H9 (cell line): ENCODE measurements at regions not wholly inside any gene's neighbourhood (a gene's known extent, or its start where the extent isn't known, plus 50 kb on each side); places are given as distances from the start of the nearest gene placed in this dataset.

Source experiments
- DNase-seq: peaks from one replicate; pipeline ENCODE4 v3.0.0-alpha.2; 2017
- H2AFZ ChIP-seq: one replicate; pipeline ENCODE4 v1.6.1; 2013; ENCODE audit warnings: mild to moderate bottlenecking, low read length, control low read depth, moderate library complexity
- H2AK5ac ChIP-seq: 2 replicates; pipeline ENCODE4 v1.6.1; 2013; ENCODE audit warnings: low read length, control low read depth, mixed read lengths; ENCODE audit not compliant: insufficient read length
- H2BK120ac ChIP-seq: one replicate; pipeline ENCODE4 v1.6.1; 2013; ENCODE audit warnings: low read depth, mild to moderate bottlenecking, low read length, control low read depth, inconsistent platforms; ENCODE audit not compliant: poor library complexity, severe bottlenecking
- H2BK12ac ChIP-seq: 2 replicates; pipeline ENCODE4 v1.6.1; 2013; ENCODE audit warnings: low read length, control low read depth, mixed read lengths, low read depth; ENCODE audit not compliant: insufficient read length
- H2BK15ac ChIP-seq: 2 replicates; pipeline ENCODE4 v1.6.1; 2013; ENCODE audit warnings: low read depth, low read length, control low read depth
- H2BK20ac ChIP-seq: one replicate; pipeline ENCODE4 v1.6.1; 2013; ENCODE audit warnings: low read depth, mild to moderate bottlenecking, low read length, control low read depth, inconsistent platforms; ENCODE audit not compliant: poor library complexity, severe bottlenecking
- H2BK5ac ChIP-seq: 2 replicates; pipeline ENCODE4 v1.6.1; 2013; ENCODE audit warnings: low read length, control low read depth, mixed read lengths; ENCODE audit not compliant: insufficient read length
- H3K14ac ChIP-seq: 2 replicates; pipeline ENCODE4 v1.6.1; 2013; ENCODE audit warnings: low read length, control low read depth; ENCODE audit not compliant: insufficient read depth
- H3K18ac ChIP-seq: 2 replicates; pipeline ENCODE4 v1.6.1; 2013; ENCODE audit warnings: low read depth, mild to moderate bottlenecking, mixed read lengths, low read length, control low read depth; ENCODE audit not compliant: insufficient read length
- H3K23ac ChIP-seq: 2 replicates; pipeline ENCODE4 v1.6.1; 2013; ENCODE audit warnings: low read length, control low read depth, mixed read lengths, low read depth; ENCODE audit not compliant: insufficient read length
- H3K23me2 ChIP-seq: 2 replicates; pipeline ENCODE4 v1.6.1; 2013; ENCODE audit warnings: low read depth, mild to moderate bottlenecking, mixed read lengths, low read length, control low read depth; ENCODE audit not compliant: insufficient read length, poor library complexity, severe bottlenecking
- H3K27ac ChIP-seq: 2 replicates; pipeline ENCODE4 v1.5.1; 2013; ENCODE audit warnings: low read length, control low read depth, mixed read lengths, low read depth; ENCODE audit not compliant: insufficient read length
- H3K27me3 ChIP-seq: 2 replicates; pipeline ENCODE4 v1.6.1; 2013; ENCODE audit warnings: low read length, control low read depth, inconsistent platforms; ENCODE audit not compliant: insufficient read depth
- H3K4ac ChIP-seq: 2 replicates; pipeline ENCODE4 v1.6.1; 2013; ENCODE audit warnings: low read depth, mild to moderate bottlenecking, control low read depth, inconsistent platforms, low read length, moderate library complexity
- H3K4me1 ChIP-seq: 2 replicates; pipeline ENCODE4 v1.6.1; 2013; ENCODE audit warnings: low read length, control low read depth, inconsistent platforms; ENCODE audit not compliant: insufficient read depth
- H3K4me2 ChIP-seq: 2 replicates; pipeline ENCODE4 v1.6.1; 2013; ENCODE audit warnings: low read length, control low read depth, mixed read lengths; ENCODE audit not compliant: insufficient read length, insufficient read depth
- H3K56ac ChIP-seq: 2 replicates; pipeline ENCODE4 v1.6.1; 2013; ENCODE audit warnings: low read depth, mild to moderate bottlenecking, mixed read lengths, low read length, control low read depth; ENCODE audit not compliant: insufficient read length
- H3K79me1 ChIP-seq: 2 replicates; pipeline ENCODE4 v1.6.1; 2013; ENCODE audit warnings: low read depth, mild to moderate bottlenecking, moderate library complexity, low read length, control low read depth, inconsistent platforms; ENCODE audit not compliant: insufficient read depth, poor library complexity, severe bottlenecking
- H3K79me2 ChIP-seq: 2 replicates; pipeline ENCODE4 v1.6.1; 2013; ENCODE audit warnings: low read length, control low read depth, inconsistent platforms; ENCODE audit not compliant: insufficient read depth
- H3K9ac ChIP-seq: 2 replicates; pipeline ENCODE4 v1.6.1; 2013; ENCODE audit warnings: low read length, control low read depth, mixed read lengths; ENCODE audit not compliant: insufficient read length; ENCODE audit errors: extremely low read depth
- H3K9me3 ChIP-seq: one replicate; pipeline ENCODE4 v1.6.1; 2013; ENCODE audit warnings: low read depth, low read length, inconsistent platforms; ENCODE audit not compliant: control insufficient read depth
- H3T11ph ChIP-seq: one replicate; pipeline ENCODE4 v1.6.1; 2013; ENCODE audit warnings: mild to moderate bottlenecking, low read length, control low read depth, inconsistent platforms
- H4K20me1 ChIP-seq: one replicate; pipeline ENCODE4 v1.6.1; 2013; ENCODE audit not compliant: control insufficient read depth, insufficient read length, insufficient read depth
- H4K5ac ChIP-seq: 2 replicates; pipeline ENCODE4 v1.6.1; 2013; ENCODE audit warnings: low read depth, mild to moderate bottlenecking, mixed read lengths, low read length, control low read depth; ENCODE audit not compliant: insufficient read length
- H4K8ac ChIP-seq: replicated peaks from 2 replicates; pipeline ENCODE4 v1.6.1; 2013; ENCODE audit warnings: low read length, control low read depth, mixed read lengths, low read depth; ENCODE audit not compliant: insufficient read length
- H4K91ac ChIP-seq: 2 replicates; pipeline ENCODE4 v1.6.1; 2013; ENCODE audit warnings: low read depth, mild to moderate bottlenecking, moderate library complexity, mixed read lengths, low read length, control low read depth; ENCODE audit not compliant: insufficient read length
- H3K27ac Mint-ChIP-seq, 3 experiments: 2 replicates in 2 of 3; 3 replicates in 1 of 3; pipeline ENCODE4 v1.8.0; 2020 to 2021; ENCODE audit warnings: mixed read lengths in 3 of 3, mild to moderate bottlenecking in 1 of 3, moderate library complexity in 1 of 3
- H3K27me3 Mint-ChIP-seq: 2 replicates; pipeline ENCODE4 v1.8.0; 2021; ENCODE audit warnings: low read depth, mild to moderate bottlenecking, moderate library complexity, mixed read lengths
- H3K36me3 Mint-ChIP-seq, 3 experiments: 2 replicates in 2 of 3; 3 replicates in 1 of 3; pipeline ENCODE4 v1.8.0; 2020 to 2021; ENCODE audit warnings: low read depth in 3 of 3, mixed read lengths in 3 of 3; ENCODE audit not compliant: insufficient read depth in 1 of 3
- H3K4me1 Mint-ChIP-seq, 2 experiments: 2 replicates each; pipeline ENCODE4 v1.8.0; 2020; ENCODE audit warnings: mixed read lengths in 2 of 2
- H3K4me3 Mint-ChIP-seq, 2 experiments: 2 replicates in 1 of 2; 3 replicates in 1 of 2; pipeline ENCODE4 v1.8.0; 2020 to 2021; ENCODE audit warnings: mild to moderate bottlenecking in 2 of 2, mixed read lengths in 2 of 2, moderate library complexity in 1 of 2
- H3K9me3 Mint-ChIP-seq, 2 experiments: 2 replicates in 1 of 2; 3 replicates in 1 of 2; pipeline ENCODE4 v1.8.0; 2020; ENCODE audit warnings: mild to moderate bottlenecking in 2 of 2, mixed read lengths in 2 of 2, moderate library complexity in 1 of 2
- WGBS: extraction: QIAGEN DNeasy Blood & Tissue Kit; methylation state at CpG from one replicate; pipeline ENCODE4 v1.1.7; 2013; ENCODE audit warnings: missing lambda C conversion rate, low lambda C conversion rate, mixed read lengths; ENCODE audit not compliant: insufficient read length; ENCODE audit errors: extremely low coverage; 5-methylcytosine and 5-hydroxymethylcytosine counted together
- TF ChIP-seq, protein P1 (sequence below): fragments of 200-600 bp; sonication (generic); conservative IDR thresholded peaks from 3 replicates; pipeline ENCODE4 v1.8.0; 2021; ENCODE audit warnings: antibody characterized with exemption, mild to moderate bottlenecking

DNA sequence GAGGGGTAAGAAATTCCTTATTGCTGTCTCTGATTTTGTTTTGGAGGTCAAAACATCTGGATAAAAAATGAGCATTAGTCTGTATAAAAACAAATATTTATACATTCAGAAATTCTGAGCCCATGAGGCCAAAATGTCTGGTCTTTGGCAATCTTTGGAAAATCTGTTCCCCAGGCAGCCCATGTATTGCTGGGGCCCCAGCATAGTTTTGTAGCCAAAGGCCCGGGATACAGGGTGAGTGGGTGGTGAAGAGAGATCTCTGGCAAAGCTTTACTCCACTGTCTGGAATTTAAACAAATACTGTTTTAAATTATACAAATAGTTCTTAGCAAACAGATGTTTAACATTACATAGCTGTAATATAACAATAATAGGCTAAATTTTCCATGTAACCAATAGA, 134.7 kb upstream of the GALNT17 start:
- Histone ChIP-seq H2AK5ac (no peak overlapping the region), H3K9ac (no peak overlapping the region), H2AFZ (no peak overlapping the region)

More for the DNA sequence above, 134.7 kb upstream of the GALNT17 start:
- Histone ChIP-seq H2BK20ac (no peak overlapping the region), H3K4ac (no peak overlapping the region), H2BK5ac (no peak overlapping the region), H3K23me2 (no peaks in the 10 kb centered on the region), H3K27ac (no peak overlapping the region), H3K14ac (no peak overlapping the region), H3K79me2 (no peaks in the 10 kb centered on the region), H4K8ac (no peak overlapping the region), H3T11ph (no peak overlapping the region), H3K4me1 (no peaks in the 10 kb centered on the region), H2BK120ac (no peak overlapping the region), H3K23ac (no peak overlapping the region), H4K91ac (no peak overlapping the region), H2BK15ac (no peak overlapping the region), H2BK12ac (no peak overlapping the region), H4K5ac (no peak overlapping the region), H4K20me1 (no peaks in the 10 kb centered on the region), H3K79me1 (no peaks in the 10 kb centered on the region), H3K18ac (no peak overlapping the region), H3K4me2 (no peak overlapping the region), H3K9me3 (no peaks in the 10 kb centered on the region), H3K27me3 (no peaks in the 10 kb centered on the region), H3K56ac (no peak overlapping the region)
- Mint-ChIP-seq H3K36me3 (peaks cover 2 to 6% (median 4%) of the 10 kb centered on the region in 3 experiments; a peak in 5 of 7 replicates), H3K4me1 (peaks cover 4 to 14% of the 10 kb centered on the region in 2 experiments; a peak in 2 of 4 replicates), H3K4me3 (no peak overlapping the region), H3K9me3 (peaks cover 9 to 13% of the 10 kb centered on the region in 2 experiments), H3K27me3 (peaks cover 5% of the 10 kb centered on the region), H3K27ac (no peak overlapping the region)
- DNase-seq: no peak
- TF ChIP-seq, protein P1, sequence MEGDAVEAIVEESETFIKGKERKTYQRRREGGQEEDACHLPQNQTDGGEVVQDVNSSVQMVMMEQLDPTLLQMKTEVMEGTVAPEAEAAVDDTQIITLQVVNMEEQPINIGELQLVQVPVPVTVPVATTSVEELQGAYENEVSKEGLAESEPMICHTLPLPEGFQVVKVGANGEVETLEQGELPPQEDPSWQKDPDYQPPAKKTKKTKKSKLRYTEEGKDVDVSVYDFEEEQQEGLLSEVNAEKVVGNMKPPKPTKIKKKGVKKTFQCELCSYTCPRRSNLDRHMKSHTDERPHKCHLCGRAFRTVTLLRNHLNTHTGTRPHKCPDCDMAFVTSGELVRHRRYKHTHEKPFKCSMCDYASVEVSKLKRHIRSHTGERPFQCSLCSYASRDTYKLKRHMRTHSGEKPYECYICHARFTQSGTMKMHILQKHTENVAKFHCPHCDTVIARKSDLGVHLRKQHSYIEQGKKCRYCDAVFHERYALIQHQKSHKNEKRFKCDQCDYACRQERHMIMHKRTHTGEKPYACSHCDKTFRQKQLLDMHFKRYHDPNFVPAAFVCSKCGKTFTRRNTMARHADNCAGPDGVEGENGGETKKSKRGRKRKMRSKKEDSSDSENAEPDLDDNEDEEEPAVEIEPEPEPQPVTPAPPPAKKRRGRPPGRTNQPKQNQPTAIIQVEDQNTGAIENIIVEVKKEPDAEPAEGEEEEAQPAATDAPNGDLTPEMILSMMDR: no peak
- no CpG with 5 or more reads among the region's 1 CpG for WGBS
